ENCODE measurements at regions not wholly inside any gene's neighbourhood (a gene's known extent, or its start where the extent isn't known, plus 50 kb on each side); places are given as distances from the start of the nearest gene placed in this dataset.
"Not testable (repeated sequence)": the region's sequence is repeated elsewhere in the genome, so short reads cannot be mapped to it uniquely, and the experiment has no call there.

- no peak for DNase-seq (ENCODE audit: low spot score)
These were observed 117.1 kb downstream of the KCNJ2 start for GRCh38 chr17:70286391-70286790.

DNA sequence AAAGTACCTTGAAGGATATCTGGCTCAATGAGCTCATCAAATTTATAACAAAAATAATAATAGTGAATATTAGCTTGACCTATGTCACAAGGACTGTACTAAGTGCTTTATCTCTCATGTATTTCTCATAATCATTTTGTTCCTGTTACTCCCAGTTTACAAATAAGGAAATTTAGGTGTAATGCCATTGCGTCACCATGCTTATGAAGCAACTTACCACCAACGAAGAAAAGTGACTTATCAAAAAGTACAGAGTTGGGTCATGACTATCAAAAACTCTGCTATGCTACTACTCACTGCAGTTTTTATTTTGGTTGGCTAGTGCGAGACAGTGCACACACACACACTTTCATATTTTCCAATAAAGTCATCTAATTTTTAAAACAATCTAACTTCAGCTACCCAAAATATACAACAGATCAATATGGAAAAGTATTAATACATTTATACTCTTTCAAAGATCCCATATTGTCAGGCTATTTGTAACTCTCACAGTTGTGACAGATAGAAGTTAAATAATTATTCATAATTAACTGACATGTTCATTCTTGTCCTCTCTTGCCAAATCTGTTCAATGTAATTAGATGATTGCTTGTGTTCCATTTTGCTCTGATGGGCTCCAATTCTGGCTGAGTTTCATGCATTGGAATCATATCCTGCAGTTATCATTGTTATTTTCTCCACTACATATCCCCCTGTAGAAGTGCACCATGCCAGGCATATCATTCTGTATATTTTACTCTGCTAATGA lies 119.4 kb downstream of the KCNJ2 start:
- no peak for DNase-seq (ENCODE audit: low spot score)

DNA sequence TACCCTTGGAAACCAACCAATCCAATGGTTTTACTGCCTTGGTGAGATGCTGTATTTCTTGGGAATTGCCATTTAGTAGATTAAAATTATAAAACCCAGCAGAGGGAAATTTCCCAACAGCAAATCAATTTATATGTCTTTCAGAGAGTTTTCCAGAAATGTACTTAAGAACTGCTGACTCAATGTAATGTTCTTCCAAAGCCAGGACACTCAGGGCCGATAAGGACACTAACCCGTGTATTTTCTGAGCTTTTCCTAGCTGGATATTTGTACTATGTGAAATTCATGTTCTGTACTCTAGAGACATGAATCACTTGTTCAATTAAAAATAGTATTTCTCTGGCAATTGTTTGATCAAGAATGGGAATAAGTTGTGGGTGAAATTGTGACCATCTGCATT lies 121.4 kb downstream of the KCNJ2 start:
- no peak for DNase-seq (ENCODE audit: low spot score)

- no peak for DNase-seq (ENCODE audit: low spot score)
These were observed 123.0 kb downstream of the KCNJ2 start for GRCh38 chr17:70292366-70292765.

DNA sequence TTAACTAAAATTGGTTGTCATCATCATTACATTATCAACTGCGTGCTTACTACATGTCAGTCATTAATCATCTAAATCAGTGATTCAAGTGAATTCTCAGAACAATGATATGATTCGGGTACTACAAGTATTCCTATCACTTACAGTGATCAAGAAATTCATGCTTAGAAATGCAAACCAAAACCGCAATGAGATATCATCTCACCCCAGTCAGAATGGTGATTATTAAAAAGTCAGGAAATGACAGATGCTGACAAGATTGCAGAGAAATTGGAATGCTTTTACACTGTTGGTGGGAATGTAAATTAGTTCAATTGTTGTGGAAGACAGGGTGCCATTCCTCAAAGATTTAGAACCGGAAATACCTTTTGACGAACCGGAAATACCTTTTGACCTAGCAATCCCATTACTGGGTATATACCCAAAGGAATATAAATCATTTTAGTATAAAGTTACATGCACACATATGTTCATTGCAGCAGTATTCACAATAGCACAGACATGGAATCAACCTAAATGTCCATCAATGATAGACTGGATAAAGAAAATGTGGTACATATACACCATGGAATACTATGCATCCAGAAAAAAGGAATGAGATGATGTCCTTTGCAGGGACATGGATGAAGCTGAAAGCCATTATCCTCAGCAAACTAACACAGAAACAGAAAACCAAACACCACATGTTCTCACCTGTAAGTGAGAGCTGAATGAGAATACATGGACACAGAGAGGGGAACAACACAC lies 124.4 kb downstream of the KCNJ2 start:
- DNase-seq (ENCODE audit: low spot score), result not testable (repeated sequence)

DNA sequence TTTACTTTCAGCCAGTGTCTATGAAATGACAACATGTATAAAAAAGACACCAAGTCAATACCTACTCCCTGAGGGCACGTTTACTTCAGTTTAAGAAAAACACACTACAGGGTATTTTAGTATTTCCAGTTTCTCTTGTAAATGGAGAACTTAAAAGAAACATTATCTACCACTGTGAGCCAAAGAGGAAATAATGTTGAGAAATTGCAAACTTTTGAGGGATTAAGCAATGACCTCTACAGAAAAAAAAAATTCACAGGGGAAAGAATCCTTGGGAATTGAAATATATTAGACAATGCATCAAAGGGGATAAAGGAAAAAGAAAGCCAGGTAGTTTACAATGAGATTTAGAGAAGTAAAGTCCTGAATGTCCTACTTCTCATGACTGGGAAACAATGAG lies 126.0 kb downstream of the KCNJ2 start:
- peak; percentile 22 for DNase-seq (ENCODE audit: low spot score)

DNA sequence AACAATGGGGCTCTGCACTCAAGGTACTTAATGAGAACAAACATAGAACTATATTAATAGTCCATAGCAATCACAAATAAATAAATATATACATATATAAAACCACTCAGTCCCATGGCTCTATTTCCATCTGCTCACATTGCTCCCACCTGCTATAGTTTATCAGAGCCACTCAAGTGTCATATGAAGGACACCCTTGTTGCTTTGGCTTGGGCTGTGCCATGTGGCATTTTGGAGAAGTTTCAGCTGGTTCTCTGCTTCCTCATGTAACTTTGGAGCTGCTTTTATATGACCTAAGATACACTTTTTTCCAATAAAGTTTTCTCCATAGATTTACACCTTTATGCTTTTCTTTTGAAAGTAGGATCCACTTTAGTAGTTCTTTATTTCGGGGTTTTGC lies 126.4 kb downstream of the KCNJ2 start:
- peak; percentile 33 for DNase-seq (ENCODE audit: low spot score)

GRCh38 chr17:70296456-70296855 lies 127.1 kb downstream of the KCNJ2 start:
- DNase-seq (ENCODE audit: low spot score), result no peak

DNA sequence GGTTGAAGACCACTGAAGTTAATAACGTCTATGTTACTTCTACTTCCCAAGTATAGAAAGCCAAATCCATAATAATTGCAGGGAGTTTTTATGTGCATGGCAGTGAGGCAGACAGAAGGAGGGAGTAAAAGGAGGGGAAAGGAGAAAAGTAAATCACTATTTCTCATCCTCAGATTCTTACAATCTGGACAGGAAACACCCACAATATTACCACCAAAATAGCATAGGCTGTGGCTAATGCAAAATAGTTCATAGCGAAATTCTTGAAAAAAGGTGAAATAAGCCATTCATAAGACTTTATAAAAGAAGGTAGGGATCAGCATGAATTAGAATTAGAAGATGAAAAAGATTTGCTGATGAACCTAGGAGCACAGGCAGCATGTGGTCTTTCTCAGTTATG lies 128.1 kb downstream of the KCNJ2 start:
- DNase-seq (ENCODE audit: low spot score), result no peak

GRCh38 chr17:70298929-70299531 lies 129.7 kb downstream of the KCNJ2 start:
- no peak for DNase-seq (ENCODE audit: low spot score)

- DNase-seq (ENCODE audit: low spot score), result no peak
These were observed 138.3 kb downstream of the KCNJ2 start for GRCh38 chr17:70307430-70308225.

GRCh38 chr17:70308618-70309017 lies 139.3 kb downstream of the KCNJ2 start:
- DNase-seq (ENCODE audit: low spot score), result no peak

DNA sequence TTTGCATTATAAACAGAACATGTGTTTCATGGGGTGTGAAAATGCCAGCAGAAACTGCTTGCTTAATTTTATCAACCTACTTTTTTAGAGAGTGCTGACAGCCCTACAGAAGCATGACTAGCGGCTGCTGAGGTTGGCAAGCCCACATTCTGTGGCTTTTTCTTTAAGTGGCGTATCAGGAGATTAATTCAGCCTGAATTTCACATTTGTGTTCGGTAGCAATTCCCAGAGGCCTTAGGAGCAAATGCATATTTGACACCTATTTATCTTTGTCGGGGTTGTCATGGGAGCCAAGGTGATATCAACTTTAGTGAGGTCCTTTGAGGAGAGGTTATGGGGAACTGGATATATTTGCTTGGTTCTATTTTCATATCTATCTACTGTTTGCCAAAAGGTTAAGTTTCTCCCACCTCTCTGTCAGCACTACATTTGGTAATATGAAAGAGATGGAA lies 140.9 kb downstream of the KCNJ2 start:
- DNase-seq (ENCODE audit: low spot score), result no peak

GRCh38 chr17:70313086-70313852 lies 143.9 kb downstream of the KCNJ2 start:
- no peak for DNase-seq (ENCODE audit: low spot score)

GRCh38 chr17:70314096-70314495 lies 144.8 kb downstream of the KCNJ2 start:
- no peak for DNase-seq (ENCODE audit: low spot score)

GRCh38 chr17:70314506-70314905 lies 145.2 kb downstream of the KCNJ2 start:
- DNase-seq (ENCODE audit: low spot score), result no peak

DNA sequence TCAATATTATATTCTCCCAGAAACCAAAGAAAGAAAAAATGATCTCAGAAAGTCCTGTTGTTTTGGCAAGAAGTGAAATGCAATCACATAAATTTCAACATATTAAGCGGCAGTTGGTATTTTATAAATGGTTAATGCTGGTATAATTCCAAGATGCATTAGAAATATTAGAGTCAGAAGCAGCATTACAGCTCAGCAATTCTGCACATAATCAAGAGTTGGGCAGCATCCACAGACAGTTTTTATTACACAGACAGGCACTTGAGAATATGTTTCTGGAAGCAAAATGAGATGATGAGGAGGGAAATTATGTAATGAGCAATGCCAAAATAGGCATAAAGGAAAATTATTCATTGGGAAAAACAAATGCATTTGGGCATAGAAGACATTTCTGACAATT lies 148.1 kb downstream of the KCNJ2 start:
- DNase-seq (ENCODE audit: low spot score), result no peak

DNA sequence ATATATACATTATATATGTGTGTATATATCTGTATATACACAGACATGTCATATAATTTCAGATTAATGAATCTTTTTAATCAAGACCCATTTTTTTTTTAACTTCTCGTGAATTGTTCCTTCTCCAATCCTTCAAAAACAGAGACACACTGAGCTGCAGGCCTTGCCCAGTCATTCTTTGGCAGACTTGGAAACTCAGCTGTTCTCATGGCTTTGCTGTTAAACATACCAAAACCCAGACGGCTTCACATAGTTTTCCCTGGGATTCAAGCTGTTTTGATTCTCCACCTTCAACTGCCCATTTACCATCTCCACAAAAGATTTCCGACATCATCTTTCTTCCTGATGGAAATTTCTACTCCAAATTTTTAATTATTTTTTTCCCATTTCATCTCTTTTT lies 148.7 kb downstream of the KCNJ2 start:
- DNase-seq (ENCODE audit: low spot score), result no peak

- no peak for DNase-seq (ENCODE audit: low spot score)
These were observed 150.2 kb downstream of the KCNJ2 start for GRCh38 chr17:70319516-70319915.

- no peak for DNase-seq (ENCODE audit: low spot score)
These were observed 151.5 kb downstream of the KCNJ2 start for GRCh38 chr17:70320673-70321345.

DNA sequence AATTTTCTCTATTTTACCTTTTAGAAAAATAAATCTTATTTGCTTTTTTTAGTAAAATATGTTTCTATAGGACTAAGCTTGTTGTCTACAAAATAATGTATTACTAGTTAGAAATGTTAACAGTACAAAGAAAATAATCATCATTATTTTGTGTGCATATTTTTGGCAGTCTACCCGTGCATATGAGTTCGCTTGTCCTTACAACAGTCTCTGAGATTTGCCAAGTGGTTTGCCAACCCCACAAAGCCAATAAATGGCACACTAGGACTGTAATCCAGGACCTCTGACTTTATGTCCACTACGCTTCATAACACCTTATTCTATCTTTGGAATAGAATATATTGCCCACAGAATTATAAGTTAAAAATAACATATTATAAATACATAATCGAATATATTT lies 152.0 kb downstream of the KCNJ2 start:
- DNase-seq (ENCODE audit: low spot score), result no peak
